ACHN (cell line): ENCODE measurements at regions not wholly inside any gene's neighbourhood (a gene's known extent, or its start where the extent isn't known, plus 50 kb on each side); places are given as distances from the start of the nearest gene placed in this dataset.

Experiments used
- DNase-seq: peaks from one replicate; pipeline ENCODE4 v3.0.0-alpha.2; 2015
- in situ Hi-C: cut with HindIII; loops from 2 replicates; pipeline ENCODE4 v1.10.0; 2017; ENCODE audit warnings: low sequenced_read_pairs, low pct_ligation_motif_present, low pct_unique_long_range_greater_than_20kb

DNA sequence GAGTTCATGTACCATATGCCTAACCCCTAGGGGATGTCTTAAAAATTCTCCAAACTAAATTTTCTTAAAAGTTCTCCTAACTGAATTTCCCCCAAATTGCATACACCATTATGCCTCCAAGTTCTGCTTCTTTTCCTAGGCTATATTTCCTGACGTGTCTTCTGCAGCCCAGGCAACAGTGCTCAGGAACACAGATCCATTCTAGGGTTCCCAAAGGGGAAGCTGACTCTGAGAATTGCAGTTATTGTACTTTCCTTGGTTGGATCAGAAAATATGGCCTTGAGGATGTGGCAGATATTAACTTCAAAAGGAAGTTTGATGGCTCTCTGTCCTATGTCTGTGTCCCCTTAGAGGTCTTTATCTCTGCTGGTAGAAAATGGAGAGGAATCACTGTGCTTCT, 124.3 kb downstream of the TMEM17 start:
- no peak for DNase-seq
- in situ Hi-C loops = no loop called here

DNA sequence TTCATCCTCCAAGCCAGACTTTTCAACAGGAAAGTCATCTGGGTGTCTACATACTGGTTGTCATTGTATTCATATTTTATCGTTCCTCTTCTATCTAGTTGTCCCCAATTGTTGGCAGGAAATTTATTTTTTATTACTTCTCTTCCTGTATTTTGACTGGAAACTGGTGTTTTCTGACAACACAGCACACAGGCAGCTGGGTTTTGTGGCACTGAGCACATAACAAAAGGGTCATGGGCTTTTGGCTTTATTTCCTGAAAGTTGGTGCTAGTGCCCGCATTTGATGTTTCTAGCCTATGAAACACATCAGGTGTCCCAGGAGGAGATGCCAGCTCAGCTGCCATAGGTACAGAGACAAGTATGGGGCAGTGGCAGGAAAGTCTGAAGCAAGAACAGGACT, 126.4 kb downstream of the TMEM17 start:
- in situ Hi-C loops = no loop called here
- no peak for DNase-seq

DNA sequence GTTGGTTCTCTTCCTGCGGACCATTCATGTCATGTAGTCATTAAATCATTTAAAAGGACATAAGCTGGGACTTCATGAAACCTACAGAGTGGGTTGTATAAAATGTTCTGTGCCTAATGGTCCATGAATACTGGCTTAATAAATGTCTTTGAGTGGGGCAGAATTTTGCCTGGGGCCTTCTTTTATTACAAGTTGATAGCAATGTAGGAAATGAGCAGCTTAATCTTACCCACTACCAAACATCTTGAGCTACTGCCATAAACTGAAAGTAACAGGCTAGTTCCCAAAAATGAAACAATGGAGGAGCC, 130.9 kb downstream of the TMEM17 start:
- DNase-seq = no peak
- in situ Hi-C loops = no loop called here

DNA sequence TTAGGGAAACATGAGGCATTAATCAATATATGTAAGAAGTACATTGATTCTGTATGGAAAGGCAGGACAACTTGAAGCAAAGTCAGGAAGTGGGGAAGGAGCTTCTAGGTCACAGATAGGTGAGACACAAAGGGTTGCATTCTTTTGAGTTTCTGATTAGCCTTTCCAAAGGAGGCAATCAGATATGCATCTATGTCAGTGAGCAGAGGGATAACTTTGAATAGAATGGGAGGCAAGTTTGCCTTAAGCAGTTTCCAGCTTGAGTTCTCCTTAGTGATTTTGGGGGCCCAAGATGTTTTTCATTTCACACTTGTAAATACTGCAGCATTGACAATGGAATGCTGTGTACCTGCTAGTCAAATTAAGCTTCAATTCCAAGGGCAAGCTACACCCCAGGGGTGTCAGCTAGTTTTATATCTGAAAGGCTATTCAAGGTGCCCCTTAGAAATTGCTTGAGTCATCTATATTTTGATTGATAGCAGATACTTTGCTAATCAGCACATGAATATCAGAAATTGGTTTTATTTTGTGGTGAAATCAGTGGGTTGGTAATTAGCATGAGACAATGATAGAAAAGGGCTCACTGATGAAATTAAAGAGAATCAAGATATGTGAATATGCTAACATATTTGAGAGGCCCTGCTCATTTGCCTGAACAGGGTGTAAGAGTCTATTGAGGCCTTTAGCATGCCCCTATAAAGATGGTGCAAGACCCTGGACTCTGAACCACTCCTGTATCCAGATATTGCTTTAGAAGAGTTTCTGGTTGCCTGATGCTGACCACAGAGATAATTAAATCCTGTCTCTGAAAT, 131.5 kb downstream of the TMEM17 start:
- in situ Hi-C loops = no loop called here
- no peak for DNase-seq

DNA sequence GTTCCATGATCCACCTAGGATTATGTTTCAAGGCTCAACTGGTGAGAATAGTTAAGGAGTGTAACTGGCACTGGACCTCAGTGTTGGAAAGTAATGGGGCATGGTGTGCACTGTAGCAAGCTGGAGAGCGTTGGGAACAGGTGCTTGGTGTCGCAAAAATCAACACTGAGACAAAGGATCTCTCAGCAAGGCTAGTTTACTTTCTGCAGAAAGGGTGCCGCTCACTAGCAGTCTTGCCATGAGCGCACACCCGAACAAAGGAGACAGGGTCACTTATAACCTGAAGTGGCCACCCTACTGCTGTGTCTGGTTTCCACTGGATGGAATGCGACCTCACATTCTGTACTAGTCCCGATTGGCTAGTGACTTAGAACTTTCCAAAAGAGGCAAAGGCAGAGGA, 133.2 kb downstream of the TMEM17 start:
- in situ Hi-C loops = no loop called here
- no peak for DNase-seq

DNA sequence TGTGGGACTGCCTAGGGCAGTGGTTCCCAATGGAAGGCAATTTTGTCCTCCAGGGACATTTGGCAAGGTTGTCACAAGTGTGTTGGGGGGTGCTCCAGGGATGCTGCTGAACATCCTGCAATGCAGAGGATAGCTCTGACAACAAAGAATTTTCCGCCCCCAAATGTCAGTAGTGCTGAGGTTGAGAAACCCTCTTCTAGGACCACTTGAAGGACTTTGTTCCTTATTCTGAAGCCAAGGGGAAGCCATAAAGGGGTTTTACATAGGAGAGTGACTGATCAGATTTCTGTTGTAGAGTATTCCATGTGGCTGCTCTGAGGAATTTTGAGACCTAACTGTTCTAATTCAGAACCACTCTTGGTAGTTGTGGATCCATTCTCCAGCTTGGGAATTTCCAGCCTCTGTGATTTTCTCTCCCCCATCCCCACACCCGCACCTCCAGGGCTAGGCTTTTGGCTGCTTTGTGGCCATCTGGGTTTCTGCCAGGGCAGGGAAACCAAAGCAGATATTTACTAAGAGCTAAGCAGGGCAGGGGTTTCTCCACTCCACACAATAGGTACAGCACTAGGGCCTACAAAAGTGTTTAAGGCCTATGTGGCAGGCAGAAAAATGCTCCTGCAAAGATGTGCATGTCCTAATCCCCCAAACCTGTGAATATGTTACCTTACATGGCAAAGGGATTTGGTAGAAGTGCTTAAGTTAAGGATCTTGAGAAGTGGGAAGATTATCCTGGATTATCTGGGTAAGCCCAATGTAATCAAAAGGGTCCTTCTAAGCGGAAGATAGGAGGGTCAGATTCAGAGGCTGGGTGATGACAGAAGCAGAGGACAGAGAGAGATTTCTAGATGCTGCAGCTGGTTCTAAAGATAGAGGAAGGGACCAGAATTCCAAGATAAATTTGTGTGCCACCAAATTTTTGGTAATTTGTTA, 135.4 kb downstream of the TMEM17 start:
- DNase-seq = no peak
- in situ Hi-C loops = no loop called here

DNA sequence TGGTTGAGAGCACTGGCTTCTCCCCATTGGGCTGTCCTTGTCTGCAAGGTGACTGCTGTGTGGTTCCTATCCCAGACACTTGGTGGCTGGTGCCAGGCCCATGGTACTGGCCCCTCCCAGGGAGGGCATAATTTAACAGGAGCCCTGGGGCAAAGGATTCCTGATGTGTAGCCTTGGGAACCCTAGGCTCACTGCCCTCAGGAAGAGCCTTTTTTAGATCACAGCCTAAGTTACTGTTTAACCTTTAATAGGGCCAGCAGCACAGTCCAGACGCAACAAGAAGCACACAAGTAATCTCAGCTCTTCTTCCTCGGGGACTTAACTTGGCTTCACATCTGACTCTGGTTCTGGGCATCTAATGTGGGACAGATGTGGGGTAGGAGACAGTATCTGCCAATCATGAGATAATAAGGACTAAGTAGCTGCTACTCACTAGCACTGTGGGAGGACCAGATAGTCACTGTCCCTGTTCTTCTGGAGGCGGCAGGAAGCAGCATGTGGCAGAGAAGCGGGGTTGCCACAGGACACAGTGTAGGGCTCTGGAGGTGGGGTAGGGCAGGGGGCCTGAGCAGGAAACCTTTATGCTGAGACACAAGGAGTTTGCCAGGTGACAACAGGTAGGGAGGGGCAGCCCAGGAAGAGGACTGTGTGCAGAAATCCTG, 136.3 kb downstream of the TMEM17 start:
- DNase-seq = no peak
- in situ Hi-C loops = no loop called here

DNA sequence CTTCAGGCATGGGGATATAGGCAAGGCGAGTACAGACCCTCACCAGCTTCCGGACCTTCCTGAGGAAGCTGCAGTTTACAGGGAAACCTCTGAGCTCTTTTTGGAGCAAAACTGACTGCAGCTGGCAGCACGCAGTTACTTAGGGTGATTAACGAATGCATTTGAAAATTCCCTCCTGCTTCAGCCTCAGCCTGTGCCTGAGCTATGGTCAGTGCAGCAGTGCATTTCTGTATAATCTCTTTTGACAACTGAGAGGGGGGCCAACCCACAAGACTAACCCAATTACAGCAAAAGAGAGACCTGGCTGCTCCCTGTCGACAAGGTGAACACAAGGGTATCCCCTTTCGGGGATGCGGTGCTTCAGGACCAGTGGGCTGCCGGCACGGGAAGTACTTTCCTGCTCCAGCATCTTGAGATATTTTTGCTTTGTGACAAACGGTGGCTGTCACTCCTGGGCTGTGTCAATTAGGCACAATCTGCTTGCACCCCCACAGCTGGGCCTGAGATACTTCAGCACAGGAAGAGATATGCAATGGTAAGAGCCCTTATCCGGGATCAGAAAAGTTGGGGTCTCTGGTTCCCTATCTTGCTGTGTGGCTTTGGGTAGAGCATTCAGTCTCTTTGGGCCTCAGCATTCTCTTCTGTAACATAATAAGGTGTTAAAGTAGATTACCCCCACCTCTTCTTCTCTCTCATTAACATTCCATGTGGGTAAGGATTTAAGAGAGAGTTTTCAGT, 141.0 kb downstream of the TMEM17 start:
- in situ Hi-C loops = no loop called here
- DNase-seq = no peak

DNA sequence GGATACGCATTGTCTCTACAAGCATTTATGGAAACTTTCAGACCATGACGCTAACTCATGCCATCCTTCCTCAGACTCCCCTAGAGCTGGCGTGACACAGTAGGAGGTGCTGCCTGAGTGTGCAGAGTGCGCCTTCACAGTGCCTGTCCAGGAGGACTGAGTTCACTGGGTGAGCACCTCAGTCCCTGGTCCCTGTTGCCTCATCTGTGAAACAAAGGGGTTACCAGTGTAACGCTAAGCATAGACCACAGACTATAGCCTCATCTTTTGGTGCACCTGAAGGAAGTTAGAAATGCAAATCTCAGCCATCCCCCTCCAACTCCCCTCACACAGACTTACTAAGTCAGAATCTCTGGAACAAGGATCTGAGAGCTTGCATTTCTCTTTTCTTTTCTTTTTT, 142.8 kb downstream of the TMEM17 start:
- DNase-seq = no peak
- in situ Hi-C loops = no loop called here

DNA sequence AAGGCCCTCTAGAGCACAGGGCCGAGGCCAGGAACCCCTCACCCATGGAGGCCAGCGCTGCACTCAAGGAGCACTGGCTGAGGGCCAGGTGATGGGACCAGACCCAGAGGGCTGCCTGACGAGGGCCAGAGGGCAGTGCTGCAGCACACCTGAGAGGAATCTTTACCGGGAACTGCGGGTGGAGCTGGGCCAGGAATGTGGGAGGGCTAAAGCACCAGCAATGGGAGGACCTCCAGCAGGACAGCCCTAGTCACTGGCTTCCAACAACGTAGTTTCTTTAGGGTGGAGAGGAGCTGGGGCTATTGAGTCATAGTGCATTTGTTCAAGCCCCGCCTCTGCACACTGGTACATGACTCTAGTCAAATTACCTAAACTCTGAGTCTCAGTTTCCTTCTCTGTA, 143.4 kb downstream of the TMEM17 start:
- in situ Hi-C loops = no loop called here
- DNase-seq = no peak

DNA sequence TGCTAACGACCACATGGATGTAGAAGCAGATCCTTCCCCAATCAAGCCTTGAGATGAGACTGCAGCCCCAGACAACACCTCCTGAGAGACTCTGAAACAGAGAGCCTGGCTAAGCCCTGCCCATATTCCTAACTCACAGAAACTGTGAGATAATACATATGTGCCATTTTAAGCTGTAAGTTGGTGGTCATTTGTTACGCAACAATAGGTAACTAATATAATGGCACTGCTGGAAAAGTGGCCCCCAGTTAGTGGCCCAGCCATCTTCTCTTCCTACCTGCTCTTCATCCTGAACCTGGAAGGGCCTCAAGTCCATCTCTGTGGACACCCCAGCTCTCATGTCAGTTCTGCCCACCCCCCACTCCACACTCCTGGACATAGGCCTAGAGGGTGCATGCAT, 144.0 kb downstream of the TMEM17 start:
- DNase-seq = no peak
- in situ Hi-C loops = no loop called here

DNA sequence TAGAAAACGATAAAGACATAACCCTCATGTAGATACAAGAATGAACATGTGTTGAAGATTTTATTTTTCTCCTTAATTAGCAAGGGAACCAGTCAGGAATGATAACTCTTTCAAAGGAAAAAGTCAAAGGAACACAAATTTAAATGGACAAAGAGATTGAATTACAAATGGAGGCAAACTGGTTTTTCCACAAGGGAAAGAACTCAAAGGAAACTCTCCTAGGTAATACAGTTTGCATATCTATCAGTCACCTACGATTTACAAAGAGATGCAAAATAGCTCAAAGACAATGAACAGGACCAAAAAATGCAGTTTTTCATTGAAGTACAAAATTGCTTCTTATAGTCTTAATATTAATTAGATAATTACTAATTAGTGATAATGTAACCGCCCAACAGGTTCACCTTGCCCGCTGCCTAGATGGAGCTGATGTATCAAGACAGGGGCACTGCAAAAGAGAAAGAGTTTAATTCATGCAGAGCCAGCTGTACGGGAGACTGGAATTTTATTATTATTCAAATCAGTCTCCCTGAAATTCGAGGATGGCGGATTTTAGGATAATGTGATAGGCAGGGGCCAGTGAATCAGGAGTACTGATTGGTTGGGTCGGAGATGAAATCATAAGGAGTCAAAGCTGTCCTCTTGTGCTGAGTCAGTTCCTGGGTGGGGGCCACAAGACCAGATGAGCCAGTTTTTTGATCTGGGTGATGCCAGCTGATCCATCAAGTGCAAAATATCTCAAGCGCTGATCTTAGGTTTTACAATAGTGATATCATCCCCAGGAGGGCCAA, 151.0 kb downstream of the TMEM17 start:
- in situ Hi-C loops = no loop called here
- no peak for DNase-seq

DNA sequence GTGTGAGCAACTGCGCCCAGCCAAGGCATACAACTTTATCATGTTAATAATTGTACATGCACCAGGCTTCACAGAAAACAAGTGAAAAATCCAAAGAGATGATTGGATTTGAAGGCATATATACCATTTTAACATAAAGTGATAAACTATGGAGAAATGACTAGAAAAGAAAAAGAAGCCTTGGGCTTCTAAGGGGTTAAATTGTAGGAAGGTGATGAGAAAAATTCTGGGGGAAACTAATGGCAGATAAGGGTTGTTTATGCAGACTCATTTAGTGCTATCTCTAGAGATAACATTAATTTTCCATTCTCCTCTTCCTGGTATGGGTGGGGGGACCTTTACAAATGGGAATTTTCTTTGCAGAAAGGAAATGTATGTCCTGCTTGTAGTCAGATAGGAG, 154.0 kb downstream of the TMEM17 start:
- DNase-seq = no peak
- in situ Hi-C loops = no loop called here

DNA sequence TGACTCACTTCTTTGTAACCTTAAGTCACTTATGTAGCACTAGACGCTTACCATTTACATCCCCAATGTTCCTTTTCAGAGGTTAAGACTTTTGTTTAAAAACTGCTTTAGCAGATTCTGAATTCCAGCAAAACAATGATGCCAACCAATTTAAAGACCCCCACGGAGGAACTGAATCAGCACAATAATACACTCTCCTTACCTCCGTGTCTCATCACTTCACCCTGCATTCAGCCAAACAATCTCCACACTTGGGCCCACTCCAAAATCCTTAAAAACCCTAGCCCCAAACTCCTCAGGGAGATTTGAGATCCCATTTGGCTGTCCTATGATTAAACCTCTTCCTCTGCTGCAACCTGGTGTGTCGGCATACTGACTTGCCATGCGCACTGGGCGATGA, 153.9 kb downstream of the B3GNT2 start:
- in situ Hi-C loops = no loop called here
- DNase-seq = no peak

DNA sequence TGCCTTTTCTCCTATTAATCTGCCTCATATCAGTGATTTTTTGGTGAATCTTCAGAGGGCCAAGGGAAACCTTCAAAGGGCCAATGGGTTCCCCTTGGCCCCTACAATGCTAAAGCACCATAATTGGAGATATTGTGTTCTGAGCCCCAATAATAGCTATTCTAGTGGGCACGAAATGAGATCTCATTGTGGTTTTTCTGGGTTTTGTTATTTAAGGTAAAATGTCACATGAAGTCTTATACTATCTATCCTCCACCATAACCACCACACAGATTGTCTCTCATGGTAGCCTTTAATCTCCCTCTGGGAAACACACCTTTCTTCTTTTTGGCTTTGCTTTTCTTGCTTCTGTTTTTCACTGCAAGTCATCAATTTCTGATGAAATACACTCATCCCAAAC, 152.8 kb downstream of the B3GNT2 start:
- in situ Hi-C loops = no loop called here
- no peak for DNase-seq

DNA sequence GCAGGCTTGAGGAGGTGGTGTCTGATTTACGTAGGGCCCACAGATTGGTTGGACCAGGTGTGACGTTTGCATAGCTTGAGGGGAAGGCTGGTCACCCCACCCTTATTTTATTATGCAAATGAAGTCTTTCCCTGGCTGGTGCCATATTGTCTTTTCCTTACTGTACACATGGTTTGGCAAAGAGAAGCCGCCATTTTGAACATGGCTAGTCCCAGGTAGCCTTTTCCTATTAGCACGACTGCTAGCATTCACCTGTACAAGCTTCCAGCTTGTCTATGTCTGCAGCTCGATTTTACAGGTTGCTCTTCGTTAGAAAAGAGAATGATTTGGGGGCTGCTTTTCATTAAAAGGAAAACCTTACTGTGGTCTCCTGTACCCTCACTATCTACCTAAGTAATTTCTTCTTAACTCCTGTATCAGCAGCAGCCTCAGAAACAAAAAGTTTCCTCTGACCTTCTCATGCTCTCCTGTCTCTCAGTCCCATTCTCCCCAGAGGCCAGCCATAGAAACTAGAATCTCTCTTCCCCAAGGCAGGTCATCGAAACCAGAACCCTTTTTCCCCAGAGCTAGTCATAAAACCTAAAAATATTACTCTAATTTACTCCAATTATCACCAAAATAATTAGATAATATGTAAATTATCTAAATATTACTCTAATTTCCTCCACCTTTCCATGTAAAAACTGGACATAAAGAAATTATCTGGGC, 151.8 kb downstream of the B3GNT2 start:
- in situ Hi-C loops = no loop called here
- DNase-seq = no peak

DNA sequence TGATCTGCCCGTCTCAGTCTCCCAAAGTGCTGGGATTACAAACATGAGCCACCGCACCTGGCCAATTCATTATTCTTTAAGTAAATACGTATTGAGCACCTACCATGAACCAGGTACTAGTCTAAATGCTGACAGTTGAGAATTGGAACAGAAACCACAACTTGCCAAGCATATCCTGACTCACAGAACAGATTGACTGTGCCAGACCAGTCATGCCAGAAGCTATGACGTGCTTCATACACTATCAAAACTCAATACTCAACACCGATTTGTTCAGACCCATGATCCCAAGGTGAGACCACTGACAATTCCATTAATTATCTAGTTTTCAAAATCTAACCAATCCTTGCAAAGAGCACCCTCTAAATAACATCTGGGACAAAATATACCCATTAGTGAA, 148.6 kb downstream of the B3GNT2 start:
- in situ Hi-C loops = no loop called here
- DNase-seq = peak; percentile 86
